Activated T-cell treated with anti-CD3 and anti-CD28 coated beads for 1 hour (primary cell): ENCODE measurements at regions not wholly inside any gene's neighbourhood (a gene's known extent, or its start where the extent isn't known, plus 50 kb on each side); places are given as distances from the start of the nearest gene placed in this dataset.
"Not testable (repeated sequence)": the region's sequence is repeated elsewhere in the genome, so short reads cannot be mapped to it uniquely, and the experiment has no call there.

Experiments used
- DNase-seq: peaks from one replicate; pipeline ENCODE4 v3.0.0-alpha.2; 2020; ENCODE audit warnings: low read depth

GRCh38 chr2:185265747-185266146 lies 472.9 kb upstream of the FSIP2 start:
- no peak for DNase-seq

- DNase-seq = no peak
These were observed 470.0 kb upstream of the FSIP2 start for GRCh38 chr2:185268651-185269050.

- DNase-seq = no peak
These were observed 463.7 kb upstream of the FSIP2 start for GRCh38 chr2:185274718-185275484.

- not testable (repeated sequence) for DNase-seq
These were observed 462.6 kb upstream of the FSIP2 start for GRCh38 chr2:185275979-185276378.

- DNase-seq = no peak
These were observed 459.8 kb upstream of the FSIP2 start for GRCh38 chr2:185278761-185279160.

GRCh38 chr2:185279999-185280398 lies 458.6 kb upstream of the FSIP2 start:
- DNase-seq = no peak

- DNase-seq = no peak
These were observed 453.9 kb upstream of the FSIP2 start for GRCh38 chr2:185284696-185285095.

- DNase-seq = not testable (repeated sequence)
These were observed 448.6 kb upstream of the FSIP2 start for GRCh38 chr2:185290012-185290411.

GRCh38 chr2:185291035-185291647 lies 447.5 kb upstream of the FSIP2 start:
- DNase-seq = no peak

- DNase-seq = no peak
These were observed 438.7 kb upstream of the FSIP2 start for GRCh38 chr2:185299867-185300266.

GRCh38 chr2:185306119-185306518 lies 432.5 kb upstream of the FSIP2 start:
- no peak for DNase-seq

- no peak for DNase-seq
These were observed 422.2 kb upstream of the FSIP2 start for GRCh38 chr2:185316383-185316782.

- DNase-seq = no peak
These were observed 420.3 kb upstream of the FSIP2 start for GRCh38 chr2:185318271-185318724.

- no peak for DNase-seq
These were observed 402.7 kb upstream of the FSIP2 start for GRCh38 chr2:185335879-185336278.

- DNase-seq = no peak
These were observed 401.6 kb upstream of the FSIP2 start for GRCh38 chr2:185337033-185337432.

GRCh38 chr2:185338104-185338503 lies 400.5 kb upstream of the FSIP2 start:
- DNase-seq = no peak

GRCh38 chr2:185347445-185347844 lies 391.2 kb upstream of the FSIP2 start:
- no peak for DNase-seq

- DNase-seq = no peak
These were observed 377.8 kb upstream of the FSIP2 start for GRCh38 chr2:185360776-185361175.

GRCh38 chr2:185372188-185372587 lies 366.4 kb upstream of the FSIP2 start:
- no peak for DNase-seq

GRCh38 chr2:185373229-185373628 lies 365.4 kb upstream of the FSIP2 start:
- DNase-seq = no peak

GRCh38 chr2:185374878-185375277 lies 363.7 kb upstream of the FSIP2 start:
- no peak for DNase-seq

- DNase-seq = no peak
These were observed 362.9 kb upstream of the FSIP2 start for GRCh38 chr2:185375731-185376130.

GRCh38 chr2:185381631-185382030 lies 357.0 kb upstream of the FSIP2 start:
- DNase-seq = no peak
